LNCAP (cell line): ENCODE measurements at regions not wholly inside any gene's neighbourhood (a gene's known extent, or its start where the extent isn't known, plus 50 kb on each side); places are given as distances from the start of the nearest gene placed in this dataset.

Experiments used
- CTCF ChIP-seq: fragments of 450-650 bp; IDR thresholded peaks from 2 replicates; pipeline ENCODE4 v1.5.1; 2017; ENCODE audit warnings: mild to moderate bottlenecking

DNA sequence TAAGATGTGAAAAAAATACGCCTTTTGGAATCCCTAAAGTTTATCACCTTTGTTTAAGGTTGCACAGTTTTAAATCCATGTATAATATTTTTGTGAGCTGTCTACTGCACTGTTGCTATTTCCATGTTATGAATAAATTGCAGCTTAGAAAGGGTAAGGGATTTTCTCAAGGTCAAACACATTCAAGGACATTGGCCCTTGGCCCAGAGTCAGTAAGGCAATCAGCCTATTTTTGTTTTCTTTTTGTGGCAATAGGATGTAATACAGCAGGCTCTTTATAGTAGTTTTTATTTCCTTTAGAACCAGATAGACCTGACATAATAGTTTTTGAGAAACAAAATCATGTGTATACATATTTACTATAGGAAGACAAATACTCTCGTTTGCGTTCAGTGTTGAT, 219.8 kb downstream of the ACTR3B start:
- no peak for TF ChIP-seq CTCF

GRCh38 chr7:152984421-152984820, 224.9 kb downstream of the ACTR3B start:
- no peak for TF ChIP-seq CTCF

DNA sequence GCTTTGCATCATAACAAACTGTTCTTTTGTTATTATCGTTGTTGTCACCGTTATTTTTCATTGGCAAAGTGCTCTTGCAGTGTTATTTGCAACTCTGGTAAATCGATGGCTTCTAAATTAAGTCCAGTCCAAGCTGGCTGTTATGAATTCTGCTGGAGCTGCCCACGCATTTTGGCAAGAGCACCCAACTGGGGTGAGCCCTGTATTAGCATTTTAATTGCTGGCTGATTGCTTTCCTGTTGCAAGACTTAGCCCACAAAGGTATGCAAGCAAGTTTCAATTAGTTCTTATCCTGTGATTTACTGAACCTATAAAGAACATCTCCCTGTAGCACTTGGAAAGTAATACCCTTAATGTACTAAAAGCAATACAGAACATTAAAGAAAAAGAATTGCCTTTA, 226.8 kb downstream of the ACTR3B start:
- no peak for TF ChIP-seq CTCF

DNA sequence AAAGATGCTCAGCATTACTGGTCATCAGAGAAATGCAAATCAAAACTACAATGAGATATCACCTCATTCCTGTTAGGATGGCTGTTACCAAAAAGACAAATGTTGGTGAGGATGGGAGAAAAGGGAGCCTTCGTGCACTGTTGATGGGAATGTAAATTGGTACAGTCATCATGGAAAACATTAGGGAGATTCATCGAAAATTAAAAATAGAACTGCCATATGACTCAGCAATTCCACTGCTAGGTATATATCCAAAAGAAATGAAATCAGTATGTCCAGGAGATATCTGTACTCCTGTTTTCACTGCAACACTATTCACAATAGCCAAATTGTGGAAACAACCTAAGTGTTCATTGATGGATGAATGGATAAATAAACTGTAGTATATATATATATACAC, 228.1 kb downstream of the ACTR3B start:
- TF ChIP-seq CTCF = no peak

GRCh38 chr7:152989889-152990380, 230.4 kb downstream of the ACTR3B start:
- no peak for TF ChIP-seq CTCF

GRCh38 chr7:152998420-152998819, 238.9 kb downstream of the ACTR3B start:
- TF ChIP-seq CTCF = no peak

- TF ChIP-seq CTCF = no peak
These were observed 242.6 kb downstream of the ACTR3B start for GRCh38 chr7:153002115-153002514.

- TF ChIP-seq CTCF = no peak
These were observed 243.0 kb downstream of the ACTR3B start for GRCh38 chr7:153002572-153002971.
